ENCODE measurements at regions not wholly inside any gene's neighbourhood (a gene's known extent, or its start where the extent isn't known, plus 50 kb on each side); places are given as distances from the start of the nearest gene placed in this dataset.

GRCh38 chr14:86457481-86458135 lies 927.7 kb downstream of the FLRT2 start:
- H4K20me1 ChIP-seq (ENCODE audit: insufficient read depth) = no peaks in the 10 kb centered on the region
- no peak overlapping the region for H3K4me3 ChIP-seq (ENCODE audit: low read length)
- no peak overlapping the region for H2AFZ ChIP-seq (ENCODE audit: low read depth, low read length)

GRCh38 chr14:86450085-86450484 lies 920.1 kb downstream of the FLRT2 start:
- Histone ChIP-seq H3K9me2 (ENCODE audit: insufficient read depth, low read length) (no peaks in the 10 kb centered on the region), H3K4me3 (ENCODE audit: low read length) (no peak overlapping the region), H3K27me3 (ENCODE audit: insufficient read depth, low read depth, low read length) (no peaks in the 10 kb centered on the region), H2AFZ (ENCODE audit: low read depth, low read length) (no peak overlapping the region), H3K9me3 (ENCODE audit: low read length) (no peaks in the 10 kb centered on the region), H3K79me2 (replicated peaks; ENCODE audit: insufficient read depth, low read length) (no peaks in the 10 kb centered on the region), H4K20me1 (ENCODE audit: insufficient read depth) (no peaks in the 10 kb centered on the region), H3K4me2 (ENCODE audit: low read length) (no peak overlapping the region), H3K27ac (ENCODE audit: low read length) (no peak overlapping the region), H3K36me3 (ENCODE audit: insufficient read depth, low read length) (no peaks in the 10 kb centered on the region), H3F3A (ENCODE audit: insufficient read depth, low read length, poor library complexity, severe bottlenecking) (no peaks in the 10 kb centered on the region), H3K9ac (ENCODE audit: low read length) (no peak overlapping the region)
- TF ChIP-seq EP300 (conservative IDR thresholded peaks at IDR 0.05; ENCODE audit: poor library complexity, severe bottlenecking) = no peak
- no peak for TF ChIP-seq EZH2 (IDR thresholded peaks at IDR 0.05; ENCODE audit: borderline replicate concordance, insufficient read depth, low read length, poor library complexity, severe bottlenecking)

More at GRCh38 chr14:86457481-86458135, 927.7 kb downstream of the FLRT2 start:
- TF ChIP-seq SMC3 (conservative IDR thresholded peaks at IDR 0.05; ENCODE audit: poor library complexity) = no peak
- no peak for TF ChIP-seq RAD21 (conservative IDR thresholded peaks at IDR 0.05)
- no peak for TF ChIP-seq EP300 (conservative IDR thresholded peaks at IDR 0.05; ENCODE audit: poor library complexity, severe bottlenecking)
- no peak for TF ChIP-seq MXI1 (conservative IDR thresholded peaks at IDR 0.05; ENCODE audit: poor library complexity, severe bottlenecking)
- TF ChIP-seq REST (IDR thresholded peaks at IDR 0.05; ENCODE audit: borderline replicate concordance) = no peak
- TF ChIP-seq TAF1 (IDR thresholded peaks at IDR 0.05; ENCODE audit: low read depth) = no peak
- Histone ChIP-seq H3K27me3 (ENCODE audit: insufficient read depth, low read depth, low read length) (no peaks in the 10 kb centered on the region), H3K27ac (ENCODE audit: low read length) (no peak overlapping the region), H3K9me3 (ENCODE audit: low read length) (no peaks in the 10 kb centered on the region), H3K79me2 (replicated peaks; ENCODE audit: insufficient read depth, low read length) (no peaks in the 10 kb centered on the region), H3K4me2 (ENCODE audit: low read length) (no peak overlapping the region), H3F3A (ENCODE audit: insufficient read depth, low read length, poor library complexity, severe bottlenecking) (no peaks in the 10 kb centered on the region), H3K9ac (ENCODE audit: low read length) (no peak overlapping the region), H3K36me3 (ENCODE audit: insufficient read depth, low read length) (no peaks in the 10 kb centered on the region), H3K9me2 (ENCODE audit: insufficient read depth, low read length) (no peaks in the 10 kb centered on the region)

GRCh38 chr14:86442135-86442534 lies 912.2 kb downstream of the FLRT2 start:
- no peak overlapping the region for H2AFZ ChIP-seq (ENCODE audit: low read depth, low read length)
- H3F3A ChIP-seq (ENCODE audit: insufficient read depth, low read length, poor library complexity, severe bottlenecking) = no peaks in the 10 kb centered on the region
- peaks cover 3% of the 10 kb centered on the region for H3K9me2 ChIP-seq (ENCODE audit: insufficient read depth, low read length)
- H3K4me3 ChIP-seq (ENCODE audit: low read length) = no peak overlapping the region
- no peaks in the 10 kb centered on the region for H3K27me3 ChIP-seq (ENCODE audit: insufficient read depth, low read depth, low read length)
- no peaks in the 10 kb centered on the region for H3K9me3 ChIP-seq (ENCODE audit: low read length)
- H3K36me3 ChIP-seq (ENCODE audit: insufficient read depth, low read length) = no peaks in the 10 kb centered on the region
- H3K4me2 ChIP-seq (ENCODE audit: low read length) = no peak overlapping the region
- no peaks in the 10 kb centered on the region for H3K79me2 ChIP-seq (replicated peaks; ENCODE audit: insufficient read depth, low read length)
- H4K20me1 ChIP-seq (ENCODE audit: insufficient read depth) = no peaks in the 10 kb centered on the region
- TF ChIP-seq EZH2 (IDR thresholded peaks at IDR 0.05; ENCODE audit: borderline replicate concordance, insufficient read depth, low read length, poor library complexity, severe bottlenecking) (no peak), MXI1 (conservative IDR thresholded peaks at IDR 0.05; ENCODE audit: poor library complexity, severe bottlenecking) (no peak)
- H3K9ac ChIP-seq (ENCODE audit: low read length) = no peak overlapping the region
- H3K27ac ChIP-seq (ENCODE audit: low read length) = no peak overlapping the region
